Neutrophil (primary cell): ENCODE measurements at regions not wholly inside any gene's neighbourhood (a gene's known extent, or its start where the extent isn't known, plus 50 kb on each side); places are given as distances from the start of the nearest gene placed in this dataset.

ENCODE experiments used
- H3K27ac ChIP-seq: fragments of 200-600 bp; sonication (generic); 2 replicates; pipeline ENCODE4 v1.5.1; 2016; ENCODE audit warnings: mild to moderate bottlenecking, moderate library complexity
- H3K27me3 ChIP-seq: fragments of 200-600 bp; sonication (generic); 2 replicates; pipeline ENCODE4 v1.6.0; 2016; ENCODE audit warnings: mild to moderate bottlenecking
- H3K36me3 ChIP-seq: fragments of 200-600 bp; sonication (generic); 2 replicates; pipeline ENCODE4 v1.5.1; 2017
- H3K4me1 ChIP-seq, 2 experiments: fragments of 200-600 bp in 1 of 2; sonication (generic) in 1 of 2; 1 replicate in 1 of 2; 2 replicates in 1 of 2; pipeline versions ENCODE4 v1.5.1 to v1.6.1; 2013 to 2016; ENCODE audit warnings: low read depth in 1 of 2, low read length in 1 of 2, mild to moderate bottlenecking in 1 of 2, moderate library complexity in 1 of 2; ENCODE audit not compliant: control insufficient read depth in 1 of 2, insufficient read depth in 1 of 2
- H3K4me3 ChIP-seq, 2 experiments: fragments of 200-600 bp in 1 of 2; sonication (generic) in 1 of 2; 1 replicate in 1 of 2; 2 replicates in 1 of 2; pipeline ENCODE4 v1.5.1; 2013 to 2016; ENCODE audit warnings: low read depth in 1 of 2, low read length in 1 of 2, mild to moderate bottlenecking in 1 of 2, moderate library complexity in 1 of 2
- H3K9me3 ChIP-seq: fragments of 200-600 bp; sonication (generic); 2 replicates; pipeline ENCODE4 v1.5.1; 2016
- TF ChIP-seq, protein P1 (sequence below): fragments of 200-600 bp; sonication (generic); IDR thresholded peaks from 2 replicates; pipeline ENCODE4 v1.5.1; 2016; ENCODE audit warnings: antibody characterized with exemption

DNA sequence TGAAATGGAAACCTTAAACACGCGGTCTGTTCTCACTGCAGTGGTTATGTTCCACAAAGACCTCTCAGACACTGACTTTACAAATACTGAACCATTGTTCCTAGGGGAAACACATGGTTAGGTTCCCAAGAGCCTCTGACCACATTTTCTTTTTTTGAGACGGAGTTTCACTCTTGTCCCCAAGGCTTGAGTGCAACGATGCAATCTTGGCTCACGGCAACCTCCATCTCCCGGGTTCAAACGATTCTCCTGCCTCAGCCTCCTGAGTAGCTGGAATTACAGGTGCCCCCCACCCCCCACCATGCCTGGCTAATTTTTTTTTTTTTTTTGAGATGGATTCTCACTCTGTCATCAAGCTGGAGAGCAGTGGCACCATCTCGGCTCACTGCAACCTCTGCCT is 179.7 kb downstream of the RBFOX3 start:
- TF ChIP-seq, protein P1, sequence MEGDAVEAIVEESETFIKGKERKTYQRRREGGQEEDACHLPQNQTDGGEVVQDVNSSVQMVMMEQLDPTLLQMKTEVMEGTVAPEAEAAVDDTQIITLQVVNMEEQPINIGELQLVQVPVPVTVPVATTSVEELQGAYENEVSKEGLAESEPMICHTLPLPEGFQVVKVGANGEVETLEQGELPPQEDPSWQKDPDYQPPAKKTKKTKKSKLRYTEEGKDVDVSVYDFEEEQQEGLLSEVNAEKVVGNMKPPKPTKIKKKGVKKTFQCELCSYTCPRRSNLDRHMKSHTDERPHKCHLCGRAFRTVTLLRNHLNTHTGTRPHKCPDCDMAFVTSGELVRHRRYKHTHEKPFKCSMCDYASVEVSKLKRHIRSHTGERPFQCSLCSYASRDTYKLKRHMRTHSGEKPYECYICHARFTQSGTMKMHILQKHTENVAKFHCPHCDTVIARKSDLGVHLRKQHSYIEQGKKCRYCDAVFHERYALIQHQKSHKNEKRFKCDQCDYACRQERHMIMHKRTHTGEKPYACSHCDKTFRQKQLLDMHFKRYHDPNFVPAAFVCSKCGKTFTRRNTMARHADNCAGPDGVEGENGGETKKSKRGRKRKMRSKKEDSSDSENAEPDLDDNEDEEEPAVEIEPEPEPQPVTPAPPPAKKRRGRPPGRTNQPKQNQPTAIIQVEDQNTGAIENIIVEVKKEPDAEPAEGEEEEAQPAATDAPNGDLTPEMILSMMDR = no peak
- no peak overlapping the region for H3K4me3 ChIP-seq
- H3K27ac ChIP-seq = no peak overlapping the region

DNA sequence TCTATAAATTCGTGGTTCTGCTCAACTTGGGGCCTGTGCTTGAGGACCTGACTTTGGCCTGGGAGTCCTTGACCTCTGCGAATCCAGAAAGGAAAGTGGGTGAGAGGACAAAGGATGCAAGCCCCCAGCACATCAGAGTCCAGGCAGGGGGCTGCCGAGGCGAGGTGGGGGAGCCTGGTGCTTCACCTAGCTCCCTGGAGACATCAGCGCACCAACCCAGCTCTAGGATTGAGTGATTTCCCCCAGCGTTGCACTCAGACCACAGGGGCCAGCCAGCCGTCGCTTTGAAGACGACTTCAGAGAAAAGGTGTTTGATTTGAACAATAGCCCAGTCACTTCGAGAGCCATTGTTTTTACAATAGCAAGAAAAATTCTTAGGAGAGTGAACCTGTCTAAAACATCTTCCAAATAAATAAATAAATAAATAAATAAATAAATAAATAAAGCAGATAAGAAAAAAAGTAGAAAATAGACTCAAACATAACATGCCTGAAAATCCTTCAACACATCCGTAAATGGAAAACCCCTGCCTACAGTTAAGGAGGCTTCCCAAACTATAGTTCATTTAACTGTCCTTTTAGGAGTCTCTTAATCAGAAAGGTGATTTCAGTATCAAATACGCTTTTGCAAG is 180.9 kb downstream of the RBFOX3 start:
- H3K27me3 ChIP-seq = peaks cover 8% of the 10 kb centered on the region
- H3K9me3 ChIP-seq = no peaks in the 10 kb centered on the region
- no peaks in the 10 kb centered on the region for H3K4me1 ChIP-seq
- H3K36me3 ChIP-seq = no peaks in the 10 kb centered on the region
- TF ChIP-seq, protein P1 = no peak
- no peak overlapping the region for H3K4me3 ChIP-seq
- no peak overlapping the region for H3K27ac ChIP-seq

More for the DNA sequence above, 179.7 kb downstream of the RBFOX3 start:
- Histone ChIP-seq H3K9me3 (no peaks in the 10 kb centered on the region), H3K36me3 (no peaks in the 10 kb centered on the region), H3K4me1 (no peaks in the 10 kb centered on the region), H3K27me3 (peaks cover 8% of the 10 kb centered on the region)

DNA sequence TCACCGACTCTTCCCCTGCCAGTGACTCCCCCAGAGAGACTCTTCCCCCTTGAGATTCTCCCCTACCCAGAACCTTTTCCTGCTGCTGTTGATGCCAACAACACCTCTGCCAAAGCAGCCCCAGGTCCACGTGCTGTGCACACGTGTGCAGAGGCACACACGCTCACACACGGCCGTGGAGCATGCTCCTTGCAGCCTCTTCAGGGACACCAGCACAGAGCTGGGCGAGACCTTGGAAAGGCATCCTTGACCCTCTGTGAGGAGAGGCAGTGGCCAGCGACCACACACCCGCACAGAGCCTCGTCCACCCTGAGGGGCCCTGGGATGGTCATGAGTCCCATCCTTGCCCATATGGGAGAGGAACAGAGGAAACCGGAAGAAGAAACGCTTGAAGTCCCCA is 181.9 kb downstream of the RBFOX3 start:
- H3K9me3 ChIP-seq = no peaks in the 10 kb centered on the region
- H3K27me3 ChIP-seq = peaks cover 8% of the 10 kb centered on the region
- TF ChIP-seq, protein P1 = no peak
- no peaks in the 10 kb centered on the region for H3K36me3 ChIP-seq
- H3K4me1 ChIP-seq = no peaks in the 10 kb centered on the region
- H3K4me3 ChIP-seq = no peak overlapping the region
- no peak overlapping the region for H3K27ac ChIP-seq

DNA sequence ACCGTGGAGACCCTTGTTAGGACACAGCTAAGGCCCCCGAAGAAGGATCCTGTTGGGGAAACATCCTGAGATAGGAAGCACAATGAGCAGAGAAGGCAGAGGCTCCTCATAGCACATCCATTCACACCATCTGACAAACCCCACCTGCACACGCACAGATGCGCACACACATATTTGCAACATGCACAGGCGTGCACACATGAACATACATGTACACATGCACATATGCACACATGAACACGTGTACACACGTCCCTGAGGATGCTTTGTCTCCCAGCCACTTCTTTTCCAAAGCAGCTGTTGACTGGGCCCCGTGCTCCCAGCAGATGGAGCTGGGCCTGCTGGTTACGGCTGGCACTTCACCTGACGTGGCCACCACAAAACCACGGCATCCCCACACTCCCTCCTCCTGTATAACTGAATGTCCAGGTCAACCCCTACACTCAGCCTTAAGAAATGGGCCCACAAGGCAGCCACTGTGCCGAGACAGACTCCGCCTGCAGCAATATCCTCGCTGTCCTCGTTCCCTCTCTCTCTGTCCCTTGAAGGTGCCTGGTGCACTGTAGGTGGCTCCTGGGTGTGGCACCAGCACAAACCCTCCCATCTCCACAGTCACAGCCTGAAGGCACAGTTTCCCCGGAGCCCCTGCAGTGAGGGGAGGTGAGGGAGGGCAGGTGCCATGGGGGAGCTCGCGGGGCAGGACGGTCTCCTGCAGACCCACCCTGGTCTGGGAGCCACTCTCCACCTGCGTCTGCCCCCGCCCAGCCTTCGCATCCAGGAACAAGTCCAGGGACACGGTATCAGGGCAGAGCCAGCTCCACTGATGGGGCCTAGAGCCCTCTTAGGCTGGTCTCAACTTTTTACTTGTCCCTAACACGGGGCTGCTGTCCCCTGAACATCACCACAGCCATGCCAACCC is 183.0 kb downstream of the RBFOX3 start:
- no peak overlapping the region for H3K27ac ChIP-seq
- H3K4me1 ChIP-seq = no peaks in the 10 kb centered on the region
- no peaks in the 10 kb centered on the region for H3K36me3 ChIP-seq
- H3K9me3 ChIP-seq = no peaks in the 10 kb centered on the region
- TF ChIP-seq, protein P1 = no peak
- peaks cover 8% of the 10 kb centered on the region for H3K27me3 ChIP-seq
- H3K4me3 ChIP-seq = no peak overlapping the region

DNA sequence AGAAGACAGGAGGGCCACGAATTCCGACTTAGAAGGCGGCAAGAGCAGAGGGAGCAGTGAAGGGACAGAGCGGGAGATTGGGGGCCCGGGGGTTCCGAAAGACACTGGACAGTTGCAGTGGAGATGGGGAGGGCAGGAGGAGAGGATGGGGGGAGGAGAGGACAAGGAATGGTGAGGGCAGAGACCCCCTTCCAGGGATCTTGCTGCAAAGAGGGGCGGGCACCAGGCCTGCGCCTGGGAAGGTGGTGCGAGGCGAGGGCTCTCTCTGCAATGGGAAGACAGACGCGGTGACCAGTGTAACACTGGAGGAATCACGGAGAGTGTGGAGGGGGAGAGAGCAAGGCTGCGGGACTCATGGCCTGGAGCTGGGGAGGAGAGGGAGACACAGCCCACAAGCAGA is 185.2 kb downstream of the RBFOX3 start:
- no peak overlapping the region for H3K27ac ChIP-seq
- TF ChIP-seq, protein P1 = no peak
- no peak overlapping the region for H3K4me3 ChIP-seq
- no peaks in the 10 kb centered on the region for H3K36me3 ChIP-seq
- H3K4me1 ChIP-seq = no peaks in the 10 kb centered on the region
- no peaks in the 10 kb centered on the region for H3K9me3 ChIP-seq
- peaks cover 8% of the 10 kb centered on the region for H3K27me3 ChIP-seq
